GM23248 (cell line): ENCODE measurements at regions not wholly inside any gene's neighbourhood (a gene's known extent, or its start where the extent isn't known, plus 50 kb on each side); places are given as distances from the start of the nearest gene placed in this dataset.
A peak's percentile ranks its signal among the peaks of the same experiment; 100 is the strongest.

Source experiments
- DNase-seq: peaks from one replicate; pipeline ENCODE4 v3.0.0-alpha.2; 2015
- H2AFZ ChIP-seq: fragments of 200-600 bp; sonication (generic); 2 replicates; pipeline ENCODE4 v1.6.1; 2016; ENCODE audit warnings: antibody characterized with exemption
- H3F3A ChIP-seq: fragments of 200-600 bp; sonication (generic); 2 replicates; pipeline ENCODE4 v1.6.1; 2016; ENCODE audit warnings: mild to moderate bottlenecking, antibody characterized with exemption, mixed run types; ENCODE audit not compliant: insufficient read depth
- H3K27ac ChIP-seq: fragments of 200-600 bp; sonication (generic); 2 replicates; pipeline ENCODE4 v1.5.1; 2016; ENCODE audit warnings: mild to moderate bottlenecking
- H3K27me3 ChIP-seq: fragments of 200-600 bp; sonication (generic); replicated peaks from 2 replicates; pipeline ENCODE4 v1.6.1; 2016; ENCODE audit warnings: mild to moderate bottlenecking; ENCODE audit not compliant: insufficient read depth
- H3K36me3 ChIP-seq: fragments of 200-600 bp; sonication (generic); 2 replicates; pipeline ENCODE4 v1.6.1; 2016; ENCODE audit warnings: low read depth, mild to moderate bottlenecking
- H3K4me1 ChIP-seq: fragments of 200-600 bp; sonication (generic); 2 replicates; pipeline ENCODE4 v1.6.1; 2016; ENCODE audit warnings: mild to moderate bottlenecking; ENCODE audit not compliant: insufficient read depth
- H3K4me2 ChIP-seq: fragments of 200-600 bp; sonication (generic); one replicate; pipeline ENCODE4 v1.6.1; 2016; ENCODE audit warnings: mild to moderate bottlenecking; ENCODE audit not compliant: unreplicated experiment
- H3K4me3 ChIP-seq: fragments of 200-600 bp; sonication (generic); 2 replicates; pipeline ENCODE4 v1.5.1; 2016; ENCODE audit warnings: mild to moderate bottlenecking
- H3K79me2 ChIP-seq: fragments of 200-600 bp; sonication (generic); 2 replicates; pipeline ENCODE4 v1.6.1; 2016; ENCODE audit warnings: mild to moderate bottlenecking; ENCODE audit not compliant: insufficient read depth
- H3K9ac ChIP-seq: fragments of 200-600 bp; sonication (generic); 2 replicates; pipeline ENCODE4 v1.6.1; 2016; ENCODE audit warnings: mild to moderate bottlenecking
- H3K9me2 ChIP-seq: fragments of 200-600 bp; sonication (generic); 2 replicates; pipeline ENCODE4 v1.6.1; 2016; ENCODE audit warnings: mixed run types, mild to moderate bottlenecking, moderate library complexity; ENCODE audit not compliant: insufficient read depth
- H3K9me3 ChIP-seq: fragments of 200-600 bp; sonication (generic); one replicate; pipeline ENCODE4 v1.6.1; 2017; ENCODE audit warnings: low read depth
- H4K20me1 ChIP-seq: fragments of 200-600 bp; sonication (generic); 2 replicates; pipeline ENCODE4 v1.6.0; 2016; ENCODE audit not compliant: insufficient read depth
- EZH2 ChIP-seq: fragments of 200-600 bp; sonication (generic); IDR thresholded peaks from 2 replicates; pipeline ENCODE4 v1.6.1; 2018; ENCODE audit warnings: antibody characterized with exemption, mild to moderate bottlenecking; ENCODE audit not compliant: insufficient read depth, poor library complexity, severe bottlenecking
- EZH2phosphoT487 ChIP-seq: fragments of 200-600 bp; sonication (generic); IDR thresholded peaks from 2 replicates; pipeline ENCODE4 v1.6.1; 2018; ENCODE audit warnings: antibody characterized with exemption, moderate library complexity, mild to moderate bottlenecking, low read depth; ENCODE audit not compliant: insufficient read depth
- WGBS, 2 experiments: methylation state at CpG; one replicate each; pipeline ENCODE4 v1.1.6; 2015 to 2017; ENCODE audit warnings: low lambda C conversion rate in 2 of 2, low coverage in 1 of 2; ENCODE audit errors: missing lambda C conversion rate in 2 of 2; 5-methylcytosine and 5-hydroxymethylcytosine counted together
- in situ Hi-C: fragments of 300-500 bp; cut with MboI; formaldehyde crosslinking; loops from 2 replicates; pipeline ENCODE4 v1.15.0; 2020

DNA sequence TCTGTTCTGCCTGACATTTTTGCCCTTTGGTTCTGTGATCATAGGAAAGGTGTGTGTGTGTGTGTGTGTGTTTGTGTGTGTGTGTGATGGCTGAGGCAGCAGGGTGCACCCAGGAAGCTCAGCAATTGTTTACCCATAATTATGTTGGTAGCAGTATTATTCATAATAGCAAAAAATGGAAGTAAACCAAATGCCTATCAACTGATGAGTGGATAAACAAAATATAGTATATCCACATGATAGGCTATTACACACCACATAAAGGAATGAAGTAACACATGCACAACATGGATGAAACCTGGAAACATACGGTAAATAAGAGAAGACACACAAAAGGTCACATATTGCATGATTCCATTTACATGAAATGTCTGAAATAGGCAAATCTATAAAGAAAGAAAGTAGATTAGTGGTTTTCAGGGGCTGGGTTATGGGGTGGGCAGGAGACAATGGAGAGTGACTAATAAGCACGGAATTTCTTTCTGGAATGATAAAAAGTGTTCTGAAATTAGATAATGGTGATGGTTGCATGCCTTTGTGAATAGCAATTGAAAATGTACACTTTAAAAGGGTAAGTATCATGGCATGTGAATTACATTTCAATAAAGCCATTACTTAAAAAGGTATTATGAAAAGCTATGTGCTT lies 167.2 kb downstream of the POLR2M start:
- in situ Hi-C loops = loop anchor here (25.0 kb wide), 1 partner anchor 236 kb away; no protein-coding TSS in a partner anchor
- WGBS, 2 experiments = 39 to 49% methylated on average over 2 of the region's 2 CpGs

DNA sequence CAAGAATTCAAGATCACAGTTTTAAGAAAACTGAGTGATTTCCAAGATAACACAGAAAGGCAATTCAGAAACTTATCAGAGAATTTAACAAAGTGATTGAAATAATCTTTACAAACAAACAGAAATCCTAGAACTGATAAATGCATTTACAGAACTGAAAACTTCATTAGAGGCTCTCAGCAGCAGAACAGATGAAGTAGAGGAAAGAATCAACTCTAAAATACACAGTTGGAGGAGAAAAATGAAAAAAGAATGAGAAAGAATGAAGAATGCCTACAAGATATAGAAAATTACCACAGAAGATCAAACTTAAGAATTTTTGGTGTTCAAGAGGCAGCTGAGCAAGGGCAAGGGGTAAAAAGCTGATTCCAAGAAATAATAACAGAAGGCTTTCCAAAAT lies 168.8 kb downstream of the POLR2M start:
- Histone ChIP-seq H3K27ac (no peak overlapping the region), H3K79me2 (no peaks in the 10 kb centered on the region), H4K20me1 (no peaks in the 10 kb centered on the region), H3K4me3 (no peak overlapping the region), H3K27me3 (no peaks in the 10 kb centered on the region), H3K9ac (no peak overlapping the region), H3K36me3 (no peaks in the 10 kb centered on the region), H3K4me1 (peaks cover 16% of the 10 kb centered on the region), H3F3A (0 out of 2 replicates have a peak, but pooled peaks cover 9% of the 10 kb centered on the region), H3K9me3 (no peaks in the 10 kb centered on the region), H2AFZ (no peak overlapping the region), H3K9me2 (0 out of 2 replicates have a peak, but pooled peaks cover 5% of the 10 kb centered on the region), H3K4me2 (no peak overlapping the region)
- in situ Hi-C loops = no loop called here
- TF ChIP-seq EZH2phosphoT487 (no peak), EZH2 (no peak)
- DNase-seq = no peak

More for the DNA sequence above, 167.2 kb downstream of the POLR2M start:
- Histone ChIP-seq H3K27me3 (no peaks in the 10 kb centered on the region), H2AFZ (no peak overlapping the region), H3F3A (0 out of 2 replicates have a peak, but pooled peaks cover 6% of the 10 kb centered on the region), H4K20me1 (no peaks in the 10 kb centered on the region), H3K4me1 (peaks cover 16% of the 10 kb centered on the region), H3K9ac (no peak overlapping the region), H3K4me3 (no peak overlapping the region), H3K4me2 (peak overlapping the region; percentile 4), H3K79me2 (no peaks in the 10 kb centered on the region), H3K36me3 (no peaks in the 10 kb centered on the region), H3K9me2 (0 out of 2 replicates have a peak, but pooled peaks cover 5% of the 10 kb centered on the region), H3K27ac (no peak overlapping the region), H3K9me3 (no peaks in the 10 kb centered on the region)
- peak; percentile 55 for DNase-seq
- TF ChIP-seq EZH2phosphoT487 (no peak), EZH2 (no peak)

DNA sequence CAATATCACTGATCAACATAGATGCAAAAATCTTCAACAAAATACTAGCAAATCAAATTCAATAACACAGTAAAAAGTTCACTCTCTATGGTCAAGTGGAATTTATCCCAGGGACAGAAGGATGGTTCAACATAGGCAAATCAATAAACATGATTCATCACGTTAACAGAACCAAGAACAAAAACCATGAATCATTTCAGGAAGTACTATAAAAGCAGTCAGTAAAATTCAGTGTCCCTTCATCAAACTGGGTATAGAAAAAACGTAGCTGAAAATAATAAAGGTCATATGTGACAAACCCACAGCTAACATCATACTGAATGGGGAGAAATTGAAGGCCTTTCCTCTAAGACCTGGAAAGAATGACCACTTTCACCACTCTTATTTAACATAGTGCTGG lies 172.1 kb downstream of the POLR2M start:
- Histone ChIP-seq H3K4me2 (no peak overlapping the region), H2AFZ (no peak overlapping the region), H3K36me3 (no peaks in the 10 kb centered on the region), H3K9me3 (no peaks in the 10 kb centered on the region), H3K79me2 (no peaks in the 10 kb centered on the region), H3K27me3 (no peaks in the 10 kb centered on the region), H3K9ac (no peak overlapping the region), H3K9me2 (0 out of 2 replicates have a peak, but pooled peaks cover 5% of the 10 kb centered on the region), H3K27ac (no peak overlapping the region), H3K4me3 (no peak overlapping the region), H3K4me1 (peaks cover 11% of the 10 kb centered on the region), H3F3A (0 out of 2 replicates have a peak, but pooled peaks cover 9% of the 10 kb centered on the region), H4K20me1 (no peaks in the 10 kb centered on the region)
- DNase-seq = peak; percentile 24
- in situ Hi-C loops = no loop called here
- TF ChIP-seq EZH2phosphoT487 (no peak), EZH2 (no peak)
- 16 to 19% methylated on average over 2 of the region's 2 CpGs for WGBS, 2 experiments

DNA sequence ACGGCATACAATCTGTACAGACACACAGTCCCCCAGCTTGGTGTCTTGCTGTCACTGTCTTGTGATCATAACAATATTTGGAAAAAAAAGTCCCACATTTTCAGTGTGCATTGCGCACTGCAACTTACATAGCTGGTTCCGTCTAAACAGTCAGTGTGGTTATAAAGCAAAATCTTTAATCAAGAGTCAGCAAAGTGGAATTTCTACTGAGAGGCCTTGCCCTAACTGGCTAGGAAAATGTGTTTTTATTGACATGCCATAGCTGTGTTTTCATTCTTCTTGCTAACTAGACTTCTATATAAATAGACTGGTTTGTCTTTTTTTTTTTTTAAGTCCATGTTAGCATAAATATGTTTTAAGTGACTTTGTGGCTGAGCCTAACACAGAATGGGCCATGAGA lies 174.8 kb downstream of the POLR2M start:
- in situ Hi-C loops = no loop called here
- Histone ChIP-seq H3K9me2 (0 out of 2 replicates have a peak, but pooled peaks cover 5% of the 10 kb centered on the region), H3K4me2 (no peak overlapping the region), H3K4me3 (no peak overlapping the region), H4K20me1 (no peaks in the 10 kb centered on the region), H3K36me3 (no peaks in the 10 kb centered on the region), H3K27me3 (peaks cover 11% of the 10 kb centered on the region; the same call in 1 of the 2 replicates), H3F3A (0 out of 2 replicates have a peak, but pooled peaks cover 9% of the 10 kb centered on the region), H3K79me2 (no peaks in the 10 kb centered on the region), H3K9me3 (no peaks in the 10 kb centered on the region), H3K4me1 (no peaks in the 10 kb centered on the region), H3K9ac (no peak overlapping the region), H3K27ac (no peak overlapping the region), H2AFZ (no peak overlapping the region)
- TF ChIP-seq EZH2 (no peak), EZH2phosphoT487 (no peak)
- peak; percentile 20 for DNase-seq
- WGBS, 2 experiments = 79 to 92% methylated on average over 3 of the region's 3 CpGs
